ENCODE measurements at regions not wholly inside any gene's neighbourhood (a gene's known extent, or its start where the extent isn't known, plus 50 kb on each side); places are given as distances from the start of the nearest gene placed in this dataset.

GRCh38 chr2:104033399-104033798, 820.5 kb upstream of the POU3F3 start:
- Histone ChIP-seq H3K9me3 (ENCODE audit: low read depth, low read length) (peaks cover 2% of the 10 kb centered on the region), H3K4me1 (ENCODE audit: insufficient read depth, low read length) (no peaks in the 10 kb centered on the region), H3K27ac (ENCODE audit: low read depth, low read length) (no peak overlapping the region), H3K4me3 (ENCODE audit: insufficient read depth, low read length) (no peak overlapping the region), H3K36me3 (ENCODE audit: insufficient read depth, low read length) (no peaks in the 10 kb centered on the region), H3K4me2 (ENCODE audit: insufficient read depth, low read length) (no peak overlapping the region), H2AFZ (ENCODE audit: low read length) (no peak overlapping the region), H3K79me2 (ENCODE audit: insufficient read depth, low read length) (no peaks in the 10 kb centered on the region), H4K20me1 (ENCODE audit: insufficient read depth, low read length) (no peaks in the 10 kb centered on the region), H3K27me3 (ENCODE audit: insufficient read depth, low read length) (no peaks in the 10 kb centered on the region)
- TF ChIP-seq CTCF (IDR thresholded peaks at IDR 0.05; ENCODE audit: extremely low read depth, low read depth, low read length), result no peak
- DNase-seq (ENCODE audit: insufficient read length, low spot score, missing footprints), result no peak

GRCh38 chr2:104040771-104041170, 813.1 kb upstream of the POU3F3 start:
- H3K9me3 ChIP-seq (ENCODE audit: low read depth, low read length), result no peaks in the 10 kb centered on the region
- no peaks in the 10 kb centered on the region for H4K20me1 ChIP-seq (ENCODE audit: insufficient read depth, low read length)
- no peaks in the 10 kb centered on the region for H3K4me1 ChIP-seq (ENCODE audit: insufficient read depth, low read length)
- no peak overlapping the region for H3K4me3 ChIP-seq (ENCODE audit: insufficient read depth, low read length)
- no peak for TF ChIP-seq CTCF (IDR thresholded peaks at IDR 0.05; ENCODE audit: extremely low read depth, low read depth, low read length)
- no peak overlapping the region for H3K27ac ChIP-seq (ENCODE audit: low read depth, low read length)
- H3K36me3 ChIP-seq (ENCODE audit: insufficient read depth, low read length), result no peaks in the 10 kb centered on the region
- no peak overlapping the region for H2AFZ ChIP-seq (ENCODE audit: low read length)
- DNase-seq (ENCODE audit: insufficient read length, low spot score, missing footprints), result no peak
- H3K4me2 ChIP-seq (ENCODE audit: insufficient read depth, low read length), result no peak overlapping the region
- H3K27me3 ChIP-seq (ENCODE audit: insufficient read depth, low read length), result no peaks in the 10 kb centered on the region
- H3K79me2 ChIP-seq (ENCODE audit: insufficient read depth, low read length), result no peaks in the 10 kb centered on the region

- H3K79me2 ChIP-seq (ENCODE audit: insufficient read depth, low read length), result no peaks in the 10 kb centered on the region
- DNase-seq (ENCODE audit: insufficient read length, low spot score, missing footprints), result no peak
- no peaks in the 10 kb centered on the region for H4K20me1 ChIP-seq (ENCODE audit: insufficient read depth, low read length)
- no peak overlapping the region for H3K27ac ChIP-seq (ENCODE audit: low read depth, low read length)
- H3K36me3 ChIP-seq (ENCODE audit: insufficient read depth, low read length), result no peaks in the 10 kb centered on the region
- no peaks in the 10 kb centered on the region for H3K4me1 ChIP-seq (ENCODE audit: insufficient read depth, low read length)
- H2AFZ ChIP-seq (ENCODE audit: low read length), result no peak overlapping the region
- H3K27me3 ChIP-seq (ENCODE audit: insufficient read depth, low read length), result no peaks in the 10 kb centered on the region
- no peak overlapping the region for H3K4me3 ChIP-seq (ENCODE audit: insufficient read depth, low read length)
- no peaks in the 10 kb centered on the region for H3K9me3 ChIP-seq (ENCODE audit: low read depth, low read length)
- no peak for TF ChIP-seq CTCF (IDR thresholded peaks at IDR 0.05; ENCODE audit: extremely low read depth, low read depth, low read length)
- H3K4me2 ChIP-seq (ENCODE audit: insufficient read depth, low read length), result no peak overlapping the region
Measured at GRCh38 chr2:104041351-104041750, 812.6 kb upstream of the POU3F3 start.

- Histone ChIP-seq H3K4me3 (ENCODE audit: insufficient read depth, low read length) (no peak overlapping the region), H3K36me3 (ENCODE audit: insufficient read depth, low read length) (no peaks in the 10 kb centered on the region), H4K20me1 (ENCODE audit: insufficient read depth, low read length) (no peaks in the 10 kb centered on the region), H3K4me2 (ENCODE audit: insufficient read depth, low read length) (no peak overlapping the region), H2AFZ (ENCODE audit: low read length) (no peak overlapping the region), H3K4me1 (ENCODE audit: insufficient read depth, low read length) (no peaks in the 10 kb centered on the region), H3K27me3 (ENCODE audit: insufficient read depth, low read length) (no peaks in the 10 kb centered on the region), H3K27ac (ENCODE audit: low read depth, low read length) (no peak overlapping the region), H3K79me2 (ENCODE audit: insufficient read depth, low read length) (no peaks in the 10 kb centered on the region), H3K9me3 (ENCODE audit: low read depth, low read length) (no peaks in the 10 kb centered on the region)
- DNase-seq (ENCODE audit: insufficient read length, low spot score, missing footprints), result no peak
- no peak for TF ChIP-seq CTCF (IDR thresholded peaks at IDR 0.05; ENCODE audit: extremely low read depth, low read depth, low read length)
Measured at GRCh38 chr2:104043864-104044263, 810.1 kb upstream of the POU3F3 start.
